Inferior parietal cortex (tissue), 1 donor: ENCODE measurements at regions not wholly inside any gene's neighbourhood (a gene's known extent, or its start where the extent isn't known, plus 50 kb on each side); places are given as distances from the start of the nearest gene placed in this dataset.

Experiments
- DNase-seq: peaks from one replicate; pipeline ENCODE4 v3.0.0-alpha.2; 2016; ENCODE audit errors: extremely low spot score

DNA sequence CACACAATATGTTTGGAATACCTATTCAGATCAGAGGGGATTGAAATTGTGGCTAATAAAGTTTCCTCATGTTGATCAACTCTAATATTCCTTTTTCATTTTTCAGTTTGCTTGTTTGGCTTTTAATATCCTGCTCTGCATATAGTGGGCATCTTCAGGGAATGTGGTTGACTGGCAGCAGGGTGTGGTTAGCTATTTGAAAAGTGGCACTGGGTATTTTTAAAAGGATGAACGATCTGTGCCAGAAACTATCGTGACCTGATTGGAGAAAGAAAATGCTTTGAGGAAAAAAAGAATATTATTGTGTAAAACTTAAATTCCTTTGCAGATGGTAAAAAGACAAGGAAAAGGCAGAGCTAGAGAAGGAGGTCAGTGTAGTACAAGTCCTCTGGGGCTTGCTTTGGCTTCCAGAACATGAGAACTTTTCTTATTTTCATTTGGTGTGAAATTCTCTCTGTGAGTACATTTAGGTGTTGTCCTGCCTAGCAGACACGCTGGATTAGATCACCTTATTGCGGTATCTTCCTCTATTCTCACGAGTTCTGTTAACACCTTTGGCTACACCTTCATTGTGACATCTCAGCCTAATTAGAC, 329.7 kb upstream of the SNX7 start:
- no peak for DNase-seq

DNA sequence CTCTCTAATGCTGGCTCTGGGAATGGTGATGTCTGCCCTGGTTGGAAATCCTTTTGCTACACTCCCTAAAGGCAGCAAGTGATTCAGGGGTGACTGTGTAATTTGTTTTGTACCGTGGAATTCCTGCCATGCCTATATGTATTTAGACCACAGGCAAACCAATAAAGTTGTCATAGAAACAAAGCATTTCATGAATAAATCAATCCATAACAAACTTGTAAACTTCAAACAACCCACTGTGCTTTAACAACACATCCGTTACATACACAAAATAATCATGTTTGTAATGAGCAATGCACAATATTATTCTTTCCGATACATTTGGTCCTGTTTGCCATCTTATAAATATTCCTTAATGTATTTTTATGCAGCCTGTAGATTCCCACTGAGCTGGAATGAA, 330.3 kb upstream of the SNX7 start:
- no peak for DNase-seq

DNA sequence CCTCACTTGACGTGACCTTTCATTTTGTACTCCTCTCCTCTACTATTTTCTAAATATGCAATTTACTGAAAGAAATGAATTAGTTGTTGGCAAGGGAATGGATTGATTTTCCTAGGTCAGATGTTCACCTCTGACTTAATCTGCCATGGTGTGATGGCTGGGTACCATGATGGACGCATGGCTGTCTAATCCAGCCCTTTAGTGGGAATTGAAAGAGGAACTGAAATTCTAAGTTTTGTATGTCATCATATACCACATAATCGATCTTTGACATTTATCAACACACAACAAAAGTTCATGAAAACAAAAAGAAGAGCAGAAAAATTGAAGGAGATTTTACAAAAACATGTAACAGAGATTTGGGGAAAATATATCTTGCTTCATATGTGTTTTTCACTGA, 331.3 kb upstream of the SNX7 start:
- no peak for DNase-seq

DNA sequence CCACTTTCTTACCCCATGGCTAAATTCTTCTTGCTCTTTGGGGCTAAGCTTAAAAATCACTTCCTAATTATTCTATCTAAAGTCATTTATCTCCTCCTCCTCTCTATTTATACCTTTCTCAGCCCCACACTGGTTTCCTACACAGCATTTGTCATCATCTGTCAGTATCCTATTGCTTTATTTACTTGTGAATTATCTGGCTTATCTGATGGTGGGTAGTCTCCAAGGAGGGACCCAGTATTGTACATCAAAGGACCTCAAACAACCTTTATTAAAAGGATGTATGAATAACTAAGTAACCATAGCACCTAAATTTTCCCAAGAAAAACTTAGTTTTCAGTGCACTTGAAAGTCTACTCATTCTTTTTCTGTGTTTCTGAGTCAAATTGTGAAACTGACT, 332.7 kb upstream of the SNX7 start:
- DNase-seq: no peak

- no peak for DNase-seq
These were observed 334.2 kb upstream of the SNX7 start for GRCh38 chr1:98327220-98327861.

- DNase-seq: no peak
These were observed 335.7 kb upstream of the SNX7 start for GRCh38 chr1:98325646-98326440.

DNA sequence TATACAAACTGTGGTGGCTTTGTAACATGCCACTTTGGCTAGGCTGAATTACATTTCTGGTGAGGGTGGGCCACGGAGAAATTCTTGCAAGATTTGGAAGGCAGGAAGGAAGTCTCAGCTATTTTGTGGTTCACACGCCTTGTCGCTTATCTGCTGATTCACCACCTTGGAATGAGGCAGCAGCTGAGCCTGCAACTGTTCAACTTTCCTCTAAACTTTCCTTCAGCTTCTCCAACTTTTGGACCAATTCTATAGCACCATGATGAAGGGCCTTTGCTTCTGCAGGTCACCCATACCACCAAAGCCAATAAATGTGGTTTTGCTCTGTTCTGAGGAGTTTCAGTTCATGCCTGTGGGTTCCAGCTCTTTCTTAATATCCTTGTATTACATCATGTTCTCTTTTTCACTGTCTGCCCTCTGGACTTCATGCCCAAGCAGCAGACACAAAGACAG, 337.6 kb upstream of the SNX7 start:
- DNase-seq: no peak

GRCh38 chr1:98323388-98323787, 338.1 kb upstream of the SNX7 start:
- no peak for DNase-seq

DNA sequence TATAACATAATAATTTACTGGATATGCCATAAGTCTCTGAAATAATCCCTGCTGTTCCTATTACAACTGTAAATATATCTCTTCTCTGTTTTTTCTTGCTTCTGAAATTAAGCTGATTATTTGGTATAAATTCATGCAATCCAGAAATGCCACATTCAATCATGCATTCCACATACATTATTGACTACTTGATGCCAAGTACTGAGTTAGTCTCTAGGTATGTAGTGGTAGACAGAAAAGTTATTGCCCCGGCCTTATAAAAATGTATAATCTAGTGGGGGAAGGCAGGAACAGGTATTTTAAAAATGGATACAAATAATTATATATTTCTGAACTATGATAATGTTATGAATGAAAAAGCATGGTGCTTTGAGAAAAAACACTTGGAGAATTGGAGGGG, 338.6 kb upstream of the SNX7 start:
- DNase-seq: no peak

DNA sequence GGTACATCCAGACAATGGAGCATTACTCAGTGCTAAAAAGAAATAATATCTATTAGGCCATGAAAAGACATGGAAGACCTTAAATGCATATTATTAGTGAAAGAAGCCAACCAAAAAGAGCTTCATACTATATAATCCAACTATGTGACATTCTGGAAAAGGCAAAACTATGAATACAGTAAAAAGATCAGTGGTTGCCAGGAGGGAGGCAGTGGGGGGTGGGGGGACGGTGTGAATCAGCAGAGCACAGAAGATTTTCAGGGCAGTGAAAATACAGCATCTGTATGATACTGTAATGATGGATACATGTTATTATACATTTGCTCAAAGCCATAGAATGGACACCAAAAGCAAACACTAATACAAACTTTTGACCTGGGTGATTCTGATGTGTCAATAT, 339.4 kb upstream of the SNX7 start:
- DNase-seq: no peak

GRCh38 chr1:98321191-98321590, 340.3 kb upstream of the SNX7 start:
- no peak for DNase-seq

DNA sequence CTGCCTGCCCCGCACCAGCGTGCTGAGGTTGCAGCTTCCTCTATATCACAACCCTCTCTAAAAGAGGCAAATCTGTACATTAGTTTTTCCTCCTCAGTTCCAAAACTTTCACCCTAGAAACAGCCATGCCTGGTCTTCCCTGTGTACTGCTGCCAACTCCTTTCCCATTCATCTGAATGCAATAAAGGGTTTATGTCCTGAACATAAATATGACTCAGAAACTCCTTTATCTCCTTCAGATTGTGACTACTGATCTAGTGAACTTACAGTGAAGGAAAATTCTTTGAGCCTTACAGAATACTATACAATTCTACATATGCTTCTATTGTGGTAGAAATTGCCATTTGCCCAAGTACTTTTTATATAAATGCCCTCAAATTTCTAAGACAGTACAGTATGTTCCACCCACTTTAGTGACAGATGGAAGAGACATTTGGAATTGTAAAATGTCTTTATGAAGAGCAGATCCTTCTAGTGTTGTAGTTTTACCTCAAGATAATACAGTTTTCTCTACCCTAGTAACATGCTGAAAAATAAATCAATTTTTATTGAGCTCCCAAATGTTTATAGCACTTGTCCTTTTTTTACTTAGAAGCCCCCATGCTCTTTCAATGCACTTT, 345.1 kb upstream of the SNX7 start:
- peak; percentile 43 for DNase-seq

DNA sequence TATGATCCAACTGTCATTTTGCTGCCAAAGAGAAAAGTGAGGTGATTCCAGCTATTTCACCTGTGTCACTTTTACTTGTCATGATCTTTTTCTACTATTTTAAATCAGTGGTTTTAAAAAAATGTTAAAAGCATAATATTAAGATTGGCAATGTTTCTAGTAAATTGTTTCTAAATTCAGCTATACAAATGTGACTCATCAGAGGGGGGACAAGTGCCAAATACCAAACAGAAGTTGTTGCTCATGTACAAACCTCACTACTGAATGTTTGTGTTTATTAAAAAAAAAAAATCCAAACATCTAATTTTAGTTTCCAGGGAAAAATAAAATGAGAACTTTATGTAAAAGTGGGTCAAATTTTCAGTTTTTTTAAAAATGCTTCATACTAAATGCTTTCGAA, 346.2 kb upstream of the SNX7 start:
- DNase-seq: no peak

DNA sequence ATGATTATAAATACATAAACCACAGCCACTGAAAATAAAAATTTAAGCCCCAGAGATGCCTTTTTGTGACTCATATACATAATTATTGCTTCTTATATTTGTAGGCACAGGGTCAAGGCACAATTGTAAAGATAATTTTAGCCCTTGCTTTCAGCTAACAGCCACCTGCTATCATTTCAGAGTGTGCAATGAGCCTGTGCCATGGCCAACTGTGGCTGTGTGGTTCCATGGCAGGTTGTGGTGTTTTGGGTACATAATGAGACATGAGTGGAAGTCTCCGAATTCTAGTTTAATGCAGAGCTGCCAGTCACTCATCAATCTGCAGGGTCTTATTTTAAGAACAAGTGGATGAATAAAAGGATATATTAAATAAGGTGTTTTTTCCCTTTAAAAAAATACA, 346.9 kb upstream of the SNX7 start:
- no peak for DNase-seq

- no peak for DNase-seq
These were observed 354.9 kb upstream of the SNX7 start for GRCh38 chr1:98306517-98307089.

- no peak for DNase-seq
These were observed 356.2 kb upstream of the SNX7 start for GRCh38 chr1:98305362-98305761.

- no peak for DNase-seq
These were observed 356.6 kb upstream of the SNX7 start for GRCh38 chr1:98304888-98305287.

GRCh38 chr1:98299861-98300260, 361.7 kb upstream of the SNX7 start:
- DNase-seq: no peak

DNA sequence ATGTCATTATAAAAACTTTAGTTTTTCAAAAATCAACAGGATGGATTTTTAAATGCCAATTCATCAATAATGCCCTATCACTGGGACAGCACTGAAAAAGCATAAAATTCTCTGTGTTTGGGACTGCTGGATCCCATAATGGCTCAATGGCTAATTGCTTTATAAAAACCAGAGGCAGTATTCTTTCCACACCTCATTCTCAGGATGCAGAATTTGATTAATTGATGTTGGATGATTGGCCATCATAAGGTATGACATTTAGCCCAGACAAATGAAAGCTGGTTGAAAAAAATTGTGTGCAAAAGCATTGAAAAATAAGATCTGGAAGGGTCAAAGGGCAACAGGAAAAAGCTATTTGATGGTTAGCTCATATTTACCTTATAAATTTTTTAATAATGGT, 362.2 kb upstream of the SNX7 start:
- no peak for DNase-seq

GRCh38 chr1:98298319-98298718, 363.2 kb upstream of the SNX7 start:
- DNase-seq: no peak

DNA sequence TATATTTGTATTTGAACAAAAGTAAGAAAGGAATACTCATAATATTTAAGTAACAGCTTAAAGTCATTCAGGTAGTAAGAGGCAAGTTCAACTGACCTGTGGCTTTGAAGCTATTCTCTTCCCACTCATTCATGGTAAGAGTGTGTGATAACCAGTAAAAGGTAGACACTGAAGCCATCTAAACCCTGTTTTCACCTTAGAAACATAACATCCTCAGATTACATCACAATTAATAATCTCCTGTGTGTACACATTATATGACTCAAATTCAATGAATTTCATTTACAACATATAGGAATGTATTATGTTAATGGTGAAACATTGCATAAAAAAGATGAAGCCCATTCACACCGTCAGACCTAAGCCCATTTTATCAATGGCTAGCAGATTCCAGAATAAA, 364.8 kb upstream of the SNX7 start:
- no peak for DNase-seq

GRCh38 chr1:98294127-98294526, 367.4 kb upstream of the SNX7 start:
- no peak for DNase-seq
